Mesothelial cell of epicardium (in vitro differentiated cells): ENCODE measurements at regions not wholly inside any gene's neighbourhood (a gene's known extent, or its start where the extent isn't known, plus 50 kb on each side); places are given as distances from the start of the nearest gene placed in this dataset.

Source experiments
- DNase-seq, 2 experiments: peaks; one replicate each; pipeline ENCODE4 v3.0.0; 2021; ENCODE audit warnings: low spot score in 2 of 2; ENCODE audit not compliant: unreplicated experiment in 2 of 2
- H3K27ac Mint-ChIP-seq: 2 replicates; pipeline ENCODE4 v1.8.0; 2021; ENCODE audit warnings: mixed read lengths
- H3K27me3 Mint-ChIP-seq: 2 replicates; pipeline ENCODE4 v1.8.0; 2021; ENCODE audit warnings: low read depth, mixed read lengths
- H3K36me3 Mint-ChIP-seq: 2 replicates; pipeline ENCODE4 v1.8.0; 2021; ENCODE audit warnings: mixed read lengths
- H3K4me1 Mint-ChIP-seq: 2 replicates; pipeline ENCODE4 v1.8.0; 2021; ENCODE audit warnings: mixed read lengths
- H3K4me3 Mint-ChIP-seq: 2 replicates; pipeline ENCODE4 v1.8.0; 2021; ENCODE audit warnings: mild to moderate bottlenecking, moderate library complexity, mixed read lengths
- H3K9me3 Mint-ChIP-seq: 2 replicates; pipeline ENCODE4 v1.8.0; 2021; ENCODE audit warnings: mixed read lengths
- TF ChIP-seq, protein P1 (sequence below): fragments of 200-600 bp; sonication (generic); IDR thresholded peaks from one replicate; pipeline ENCODE4 v1.5.0; 2021; ENCODE audit warnings: antibody characterized with exemption; ENCODE audit not compliant: unreplicated experiment

DNA sequence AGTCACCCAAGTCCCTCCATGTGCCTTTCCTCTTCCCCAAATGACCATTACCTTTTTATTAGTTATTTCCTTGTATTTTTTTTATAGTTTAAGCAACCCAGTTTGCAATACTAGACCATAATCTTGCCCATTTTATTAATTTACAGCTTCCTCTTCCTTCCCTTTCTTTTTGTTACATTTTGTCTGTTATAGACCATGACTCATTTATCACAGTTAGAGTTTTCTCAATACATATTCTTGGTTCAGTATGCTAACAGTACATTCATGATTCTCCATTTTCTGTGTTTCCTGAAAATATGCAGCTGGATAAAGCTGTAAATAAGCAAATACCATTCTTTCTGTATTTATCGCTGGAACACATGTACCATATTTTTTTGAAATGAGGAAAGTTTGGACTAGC lies 376.7 kb upstream of the RAG2 start:
- H3K27me3 Mint-ChIP-seq: peaks cover 19% of the 10 kb centered on the region
- no peak overlapping the region for H3K4me3 Mint-ChIP-seq
- peaks cover 5% of the 10 kb centered on the region for H3K9me3 Mint-ChIP-seq
- TF ChIP-seq, protein P1, sequence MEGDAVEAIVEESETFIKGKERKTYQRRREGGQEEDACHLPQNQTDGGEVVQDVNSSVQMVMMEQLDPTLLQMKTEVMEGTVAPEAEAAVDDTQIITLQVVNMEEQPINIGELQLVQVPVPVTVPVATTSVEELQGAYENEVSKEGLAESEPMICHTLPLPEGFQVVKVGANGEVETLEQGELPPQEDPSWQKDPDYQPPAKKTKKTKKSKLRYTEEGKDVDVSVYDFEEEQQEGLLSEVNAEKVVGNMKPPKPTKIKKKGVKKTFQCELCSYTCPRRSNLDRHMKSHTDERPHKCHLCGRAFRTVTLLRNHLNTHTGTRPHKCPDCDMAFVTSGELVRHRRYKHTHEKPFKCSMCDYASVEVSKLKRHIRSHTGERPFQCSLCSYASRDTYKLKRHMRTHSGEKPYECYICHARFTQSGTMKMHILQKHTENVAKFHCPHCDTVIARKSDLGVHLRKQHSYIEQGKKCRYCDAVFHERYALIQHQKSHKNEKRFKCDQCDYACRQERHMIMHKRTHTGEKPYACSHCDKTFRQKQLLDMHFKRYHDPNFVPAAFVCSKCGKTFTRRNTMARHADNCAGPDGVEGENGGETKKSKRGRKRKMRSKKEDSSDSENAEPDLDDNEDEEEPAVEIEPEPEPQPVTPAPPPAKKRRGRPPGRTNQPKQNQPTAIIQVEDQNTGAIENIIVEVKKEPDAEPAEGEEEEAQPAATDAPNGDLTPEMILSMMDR: no peak
- no peak overlapping the region for H3K27ac Mint-ChIP-seq
- no peaks in the 10 kb centered on the region for H3K36me3 Mint-ChIP-seq
- no peak for DNase-seq
- no peaks in the 10 kb centered on the region for H3K4me1 Mint-ChIP-seq

DNA sequence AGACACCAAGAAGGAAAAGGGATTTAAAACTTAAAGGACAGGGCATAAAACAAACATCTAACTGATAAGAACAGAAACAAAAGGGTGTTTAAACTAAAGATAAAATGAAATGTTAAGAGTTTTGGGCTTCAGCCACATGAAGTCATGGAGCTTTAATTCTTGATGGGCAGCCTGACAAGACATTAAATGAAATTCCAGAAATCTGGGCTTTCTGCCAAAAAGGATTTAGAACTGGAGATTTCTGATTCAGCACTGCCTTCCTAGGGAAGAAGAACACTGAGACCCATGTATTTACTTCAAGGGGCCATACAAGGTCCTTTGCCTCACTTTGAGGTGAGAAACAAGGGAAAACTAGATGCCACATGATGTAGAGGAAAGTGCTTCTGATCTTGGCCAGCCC lies 355.9 kb upstream of the RAG2 start:
- DNase-seq: no peak
- TF ChIP-seq, protein P1: no peak
- peaks cover 8% of the 10 kb centered on the region for H3K4me1 Mint-ChIP-seq
- peaks cover 2% of the 10 kb centered on the region for H3K9me3 Mint-ChIP-seq
- H3K4me3 Mint-ChIP-seq: no peak overlapping the region
- no peaks in the 10 kb centered on the region for H3K36me3 Mint-ChIP-seq
- peaks cover 12% of the 10 kb centered on the region for H3K27me3 Mint-ChIP-seq
- peak overlapping the region; percentile 58 for H3K27ac Mint-ChIP-seq

DNA sequence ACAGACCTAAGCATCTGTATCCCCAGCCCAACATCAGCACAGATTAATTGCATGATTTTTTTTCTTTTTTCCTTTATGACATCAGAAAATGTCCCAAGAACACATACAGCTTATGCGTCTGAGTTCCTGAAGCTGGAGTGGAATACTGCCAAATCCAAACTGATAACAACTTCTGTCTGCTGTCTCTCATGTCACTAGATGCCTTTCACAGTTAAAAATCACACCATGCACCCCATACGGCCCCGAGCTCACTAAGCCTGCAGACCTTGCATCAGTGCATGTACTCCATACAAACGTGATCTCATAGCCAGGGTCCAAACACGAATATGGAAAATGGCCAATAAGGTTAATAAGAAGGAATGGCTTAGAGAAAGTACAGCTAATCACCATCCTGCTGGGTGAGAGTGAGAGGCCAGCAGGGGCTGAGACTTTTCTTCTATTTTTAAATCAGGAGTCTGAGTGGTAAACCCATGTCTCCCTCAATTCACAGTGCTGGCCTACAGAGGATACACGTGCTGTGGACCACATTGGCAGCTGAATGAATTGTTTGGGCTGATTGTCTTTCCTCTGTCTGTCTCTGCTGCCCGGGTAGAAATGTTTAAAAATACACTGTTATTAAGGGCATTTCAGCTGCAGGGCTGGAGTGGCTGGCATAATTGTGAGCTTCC lies 350.6 kb upstream of the RAG2 start:
- Mint-ChIP-seq H3K27ac (no peak overlapping the region), H3K4me3 (no peak overlapping the region), H3K36me3 (no peaks in the 10 kb centered on the region), H3K4me1 (peaks cover 9% of the 10 kb centered on the region), H3K27me3 (peaks cover 9% of the 10 kb centered on the region), H3K9me3 (no peaks in the 10 kb centered on the region)
- DNase-seq: no peak
- TF ChIP-seq, protein P1: no peak

DNA sequence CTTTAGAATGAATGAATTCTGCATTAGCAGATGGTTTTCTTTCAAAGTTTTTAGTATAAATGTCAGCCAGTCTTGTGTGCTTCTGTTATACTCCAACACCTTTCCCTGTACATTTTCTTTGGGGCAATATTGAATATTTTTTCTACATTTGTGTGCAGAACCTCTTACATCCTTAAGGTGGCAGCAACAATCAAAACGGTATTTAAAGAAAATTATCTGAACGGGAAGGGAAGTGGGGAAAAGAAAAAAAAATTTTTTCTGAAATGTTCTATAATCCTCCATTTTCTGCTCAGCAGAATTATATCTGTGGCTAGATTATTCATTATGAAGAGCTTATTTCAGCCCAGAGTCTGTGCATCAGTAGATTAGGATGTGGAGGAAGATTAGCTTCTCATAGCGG lies 347.3 kb upstream of the RAG2 start:
- Mint-ChIP-seq H3K27ac (no peak overlapping the region), H3K36me3 (no peaks in the 10 kb centered on the region), H3K4me3 (no peak overlapping the region), H3K27me3 (peaks cover 3% of the 10 kb centered on the region), H3K9me3 (no peaks in the 10 kb centered on the region), H3K4me1 (peaks cover 9% of the 10 kb centered on the region)
- TF ChIP-seq, protein P1: peak; percentile 60
- no peak for DNase-seq

DNA sequence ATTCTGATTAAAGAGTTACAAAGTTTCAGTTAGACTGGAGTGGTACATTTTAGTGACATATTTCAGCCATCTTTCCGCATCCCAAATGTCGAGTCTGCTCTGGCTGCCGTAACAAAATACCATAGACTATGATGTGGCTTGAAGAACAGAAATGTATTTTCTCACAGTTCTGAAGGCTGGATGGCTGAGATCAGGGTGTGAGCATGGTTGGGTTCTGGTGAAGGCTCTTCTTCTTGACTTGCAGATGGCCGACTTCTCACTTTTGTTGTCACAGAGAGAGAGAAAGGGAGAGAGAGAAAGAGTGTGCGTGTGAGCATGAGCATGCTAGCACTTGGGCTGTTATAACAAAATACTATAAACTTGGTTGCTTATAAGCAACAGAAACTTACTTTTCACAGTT lies 335.4 kb upstream of the RAG2 start:
- Mint-ChIP-seq H3K4me3 (no peak overlapping the region), H3K27me3 (peaks cover 15% of the 10 kb centered on the region), H3K9me3 (no peaks in the 10 kb centered on the region), H3K27ac (no peak overlapping the region), H3K36me3 (no peaks in the 10 kb centered on the region), H3K4me1 (no peaks in the 10 kb centered on the region)
- TF ChIP-seq, protein P1: no peak
- DNase-seq: no peak

DNA sequence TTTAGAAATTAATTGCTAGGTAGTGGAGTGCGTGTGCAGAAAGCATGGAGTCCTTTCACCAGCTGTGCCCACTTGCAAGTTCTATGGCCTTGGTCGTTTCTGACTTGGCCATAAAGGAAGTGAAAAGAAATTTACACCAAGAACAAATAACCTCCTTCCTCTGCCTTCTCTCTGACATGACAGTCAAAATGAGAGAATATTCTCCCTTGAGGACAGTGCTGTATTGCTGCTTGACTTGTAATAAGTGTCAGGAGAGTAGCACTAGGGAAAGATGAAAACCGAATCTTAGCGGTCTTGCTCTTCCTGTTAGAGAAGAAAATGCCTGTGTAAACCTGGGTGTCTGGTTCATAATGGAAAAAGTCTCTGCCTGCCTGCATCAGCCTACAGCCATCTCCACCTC lies 333.1 kb upstream of the RAG2 start:
- TF ChIP-seq, protein P1: no peak
- no peak for DNase-seq
- no peaks in the 10 kb centered on the region for H3K36me3 Mint-ChIP-seq
- no peaks in the 10 kb centered on the region for H3K4me1 Mint-ChIP-seq
- no peaks in the 10 kb centered on the region for H3K9me3 Mint-ChIP-seq
- H3K4me3 Mint-ChIP-seq: no peak overlapping the region
- H3K27ac Mint-ChIP-seq: no peak overlapping the region
- H3K27me3 Mint-ChIP-seq: peaks cover 23% of the 10 kb centered on the region
